Dermis microvascular lymphatic vessel endothelial cell (primary cell): ENCODE measurements at regions not wholly inside any gene's neighbourhood (a gene's known extent, or its start where the extent isn't known, plus 50 kb on each side); places are given as distances from the start of the nearest gene placed in this dataset.

Experiments
- DNase-seq, 2 donors: peaks; one replicate each; pipeline versions ENCODE4 v3.0.0 to v3.0.0-alpha.2; 2010; ENCODE audit warnings: low read depth in 2 of 2

- no peak for DNase-seq
These were observed 344.4 kb downstream of the CYRIA start for GRCh38 chr2:16321256-16321655.

DNA sequence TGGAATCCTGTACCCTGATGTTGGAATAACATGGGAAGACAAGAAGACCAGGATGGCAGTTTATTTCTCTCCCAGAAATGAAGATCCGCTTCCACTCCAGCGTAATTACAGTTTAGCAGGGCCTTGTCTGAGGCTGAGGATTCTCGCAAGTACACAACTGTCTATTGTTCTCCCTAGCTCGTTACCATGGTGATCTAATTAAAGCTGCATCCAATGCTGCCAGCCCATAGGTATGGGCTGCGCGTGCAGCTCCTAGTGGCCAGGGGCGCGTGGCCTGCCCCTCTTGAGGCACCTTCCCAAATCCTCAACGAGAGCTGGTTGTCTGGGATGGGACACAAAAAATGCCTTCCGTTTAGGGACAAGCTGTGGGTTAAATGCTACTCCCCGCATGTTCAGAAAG, 344.9 kb downstream of the CYRIA start:
- no peak for DNase-seq

GRCh38 chr2:16319551-16320121, 346.0 kb downstream of the CYRIA start:
- DNase-seq = no peak

- DNase-seq = no peak
These were observed 347.0 kb downstream of the CYRIA start for GRCh38 chr2:16318474-16319195.

DNA sequence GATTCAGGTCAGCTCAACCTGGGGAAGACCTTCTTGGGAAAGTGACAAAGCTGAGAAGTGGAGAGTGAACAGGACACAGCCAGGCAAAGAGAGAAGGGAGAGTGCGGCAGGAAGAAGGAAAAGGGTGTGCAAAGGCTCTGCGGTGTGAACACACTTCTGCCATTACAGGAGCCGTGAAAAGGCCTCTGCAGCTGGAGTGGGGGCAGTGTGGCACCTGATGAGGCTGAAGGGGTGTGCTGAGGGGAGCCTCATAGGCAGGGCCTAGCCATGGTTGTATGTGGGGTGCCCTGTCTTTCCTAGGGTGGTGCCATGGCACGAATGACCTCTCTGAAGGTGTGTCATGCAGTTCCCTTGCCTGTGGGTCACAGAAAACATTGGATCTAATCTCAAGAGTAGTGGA, 347.6 kb downstream of the CYRIA start:
- DNase-seq = no peak

- no peak for DNase-seq
These were observed 348.3 kb downstream of the CYRIA start for GRCh38 chr2:16317211-16317830.

GRCh38 chr2:16316456-16317210, 349.0 kb downstream of the CYRIA start:
- no peak for DNase-seq

DNA sequence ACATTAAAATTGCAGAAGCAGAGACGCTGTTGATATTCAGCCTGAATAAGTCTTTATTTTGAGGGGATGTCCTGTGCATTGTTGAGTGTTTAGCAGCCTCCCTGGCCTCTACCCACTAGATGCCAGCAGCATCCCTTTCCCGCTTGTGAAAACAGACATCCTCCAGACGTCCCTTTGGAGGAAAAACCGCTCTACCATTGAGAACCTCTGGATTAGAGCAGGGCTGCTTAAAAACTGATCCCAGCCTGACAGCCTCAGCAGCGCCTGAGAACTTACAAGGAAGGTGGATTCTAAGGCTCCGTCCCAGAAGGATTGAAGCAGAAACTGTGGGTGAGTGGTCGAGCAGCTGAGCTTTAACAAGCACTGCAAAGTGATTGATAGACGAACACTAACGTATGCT, 349.7 kb downstream of the CYRIA start:
- DNase-seq = no peak

DNA sequence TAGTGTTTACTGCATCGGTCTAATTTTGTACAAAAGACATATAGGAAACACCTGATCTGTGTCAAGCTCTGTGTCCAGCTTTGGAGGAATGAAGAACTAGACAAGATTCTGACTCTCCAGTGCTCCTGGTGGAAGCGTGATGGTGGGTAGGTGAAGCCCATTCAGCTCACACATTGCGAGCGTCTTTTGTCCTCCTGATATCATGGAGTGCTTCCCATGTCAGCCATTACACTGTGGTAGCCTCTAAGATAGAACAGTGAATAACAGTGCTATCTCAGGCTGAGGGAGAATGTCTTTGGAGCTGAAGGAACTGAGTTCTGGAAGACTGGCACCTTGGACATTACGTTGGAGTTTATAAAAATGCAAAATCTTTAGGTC, 350.2 kb downstream of the CYRIA start:
- DNase-seq = no peak

DNA sequence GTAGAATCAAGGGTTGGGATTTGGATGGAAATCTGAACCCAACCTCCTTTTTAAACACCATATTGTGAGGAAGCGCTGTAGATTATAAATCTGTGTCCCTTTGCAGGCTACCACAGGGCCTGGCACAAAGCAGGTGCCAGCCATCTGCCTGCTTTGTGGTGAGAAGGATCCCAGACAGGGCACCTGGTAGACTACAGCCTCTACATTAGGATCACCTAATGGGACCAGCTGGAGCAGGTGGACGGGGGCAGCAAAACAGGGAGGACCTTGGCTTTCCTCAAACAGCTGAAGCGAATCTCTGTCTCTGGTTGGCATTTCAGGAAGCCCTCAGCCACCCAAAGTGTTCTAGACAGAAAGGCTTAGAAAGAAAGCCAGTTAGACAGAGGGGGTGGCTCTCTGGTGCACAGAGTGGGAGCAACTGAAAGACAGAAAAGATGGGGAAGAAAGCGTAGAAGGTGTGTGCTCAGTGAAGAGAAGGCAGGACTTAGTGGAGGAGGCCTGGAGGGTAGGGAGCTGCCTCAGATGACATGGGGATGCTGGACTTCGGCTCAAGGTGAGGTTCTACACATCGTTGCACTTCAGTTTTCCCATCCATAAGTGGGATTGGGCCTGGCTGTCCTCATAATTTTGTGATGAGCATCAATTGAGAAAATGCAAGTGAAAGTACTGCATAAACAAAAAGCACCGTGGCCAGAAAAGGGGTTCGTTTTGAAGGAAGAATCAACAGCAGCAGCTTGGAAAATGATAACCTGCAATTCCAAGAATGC, 350.8 kb downstream of the CYRIA start:
- no peak for DNase-seq

DNA sequence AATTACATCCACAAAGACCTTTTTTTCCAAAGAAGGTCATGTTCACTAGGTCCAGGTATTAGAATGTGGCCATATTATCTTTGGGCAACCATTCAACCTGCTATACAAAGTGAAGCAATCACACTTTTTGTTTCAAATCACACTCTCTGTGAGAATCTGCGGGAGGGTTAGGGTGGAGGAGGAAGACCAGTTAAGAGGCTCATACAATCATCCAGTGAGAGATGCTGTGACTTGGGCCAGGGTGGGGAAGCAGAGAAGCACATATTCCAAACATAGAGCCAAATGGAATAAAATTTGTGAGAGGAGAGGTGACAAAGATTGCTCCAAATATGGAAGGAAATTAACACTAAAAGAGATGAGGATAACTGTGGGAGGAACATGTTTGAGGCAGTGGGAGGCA, 351.6 kb downstream of the CYRIA start:
- no peak for DNase-seq

DNA sequence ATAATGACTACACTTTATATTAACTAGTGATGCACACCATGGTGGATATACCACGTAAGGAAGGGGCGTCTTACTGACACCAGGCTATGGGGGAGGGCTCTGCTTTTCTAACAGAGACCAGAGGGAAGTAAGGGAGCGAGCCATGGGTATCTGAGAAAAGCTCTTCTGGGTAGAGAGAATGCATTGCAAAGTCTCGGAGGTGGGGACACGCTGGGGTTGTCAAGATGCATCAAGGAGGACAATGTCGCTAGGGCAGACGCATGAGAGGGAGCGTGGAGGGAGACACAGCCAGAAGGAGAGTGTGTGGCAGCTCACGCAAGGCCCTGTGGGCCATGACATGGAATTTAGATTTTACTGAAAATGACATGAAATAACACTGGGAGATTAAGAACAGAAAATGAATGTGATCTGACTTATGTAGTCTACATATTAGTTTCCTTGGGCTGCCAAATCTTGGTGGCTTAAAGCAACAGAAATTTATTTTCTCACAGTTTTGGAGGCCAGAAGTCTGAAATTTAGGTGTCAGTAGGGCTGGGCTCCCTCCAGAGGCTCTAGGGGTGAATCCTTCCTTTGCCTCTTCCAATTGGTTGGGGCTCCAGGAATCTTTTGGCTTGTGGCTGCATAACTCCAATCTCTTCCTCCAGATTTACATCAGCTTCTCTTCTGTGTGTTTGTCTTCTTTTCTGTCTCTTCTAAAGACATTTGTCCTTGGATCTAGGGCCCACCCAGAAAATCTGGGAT, 352.2 kb downstream of the CYRIA start:
- DNase-seq = no peak

- DNase-seq = no peak
These were observed 352.9 kb downstream of the CYRIA start for GRCh38 chr2:16312771-16313170.

GRCh38 chr2:16311521-16312440, 353.9 kb downstream of the CYRIA start:
- DNase-seq = no peak

- DNase-seq = no peak
These were observed 356.8 kb downstream of the CYRIA start for GRCh38 chr2:16308816-16309215.

GRCh38 chr2:16304876-16305590, 360.6 kb downstream of the CYRIA start:
- no peak for DNase-seq

DNA sequence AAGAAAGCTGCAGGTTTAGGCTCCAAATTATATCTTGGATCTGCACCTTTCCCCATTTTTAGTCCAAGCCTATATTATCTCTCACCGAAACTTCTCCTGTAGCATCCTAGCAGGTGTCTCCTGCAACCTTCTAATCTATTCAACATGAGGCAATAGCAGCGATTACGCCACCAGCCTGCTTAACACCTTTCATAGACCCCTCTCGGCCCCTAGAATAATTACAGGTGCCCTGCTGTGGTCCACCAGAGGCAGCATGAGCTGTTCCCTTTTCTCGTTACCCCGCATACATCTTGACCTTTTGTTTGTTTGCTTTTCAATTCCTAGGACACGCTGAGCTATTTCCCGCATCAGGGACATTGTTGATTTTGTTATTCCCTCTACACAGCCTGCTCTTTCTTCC, 361.9 kb downstream of the CYRIA start:
- DNase-seq = no peak

DNA sequence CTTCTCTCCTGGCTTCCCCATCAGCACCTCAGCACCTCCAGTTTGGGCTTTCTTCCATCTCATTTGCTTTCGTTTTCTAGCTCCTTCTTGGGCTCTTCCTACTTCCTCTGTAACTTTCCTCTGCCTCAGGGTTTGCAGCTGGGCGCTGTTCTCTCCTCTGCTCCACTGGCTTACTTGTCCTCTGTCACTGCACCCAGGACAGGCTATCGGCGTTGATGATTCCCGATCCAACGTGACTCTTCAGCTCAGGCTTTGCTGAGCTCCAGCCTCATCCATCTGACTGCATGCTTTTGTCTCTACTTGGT, 362.4 kb downstream of the CYRIA start:
- DNase-seq = no peak
